ENCODE measurements at regions not wholly inside any gene's neighbourhood (a gene's known extent, or its start where the extent isn't known, plus 50 kb on each side); places are given as distances from the start of the nearest gene placed in this dataset.

GRCh38 chr10:3693022-3693697 is 91.8 kb downstream of the KLF6 start:
- no peak overlapping the region for H3K4me3 ChIP-seq (ENCODE audit: low read depth, low read length)
- DNase-seq (ENCODE audit: low read depth): no peak
- TF ChIP-seq, protein P1, sequence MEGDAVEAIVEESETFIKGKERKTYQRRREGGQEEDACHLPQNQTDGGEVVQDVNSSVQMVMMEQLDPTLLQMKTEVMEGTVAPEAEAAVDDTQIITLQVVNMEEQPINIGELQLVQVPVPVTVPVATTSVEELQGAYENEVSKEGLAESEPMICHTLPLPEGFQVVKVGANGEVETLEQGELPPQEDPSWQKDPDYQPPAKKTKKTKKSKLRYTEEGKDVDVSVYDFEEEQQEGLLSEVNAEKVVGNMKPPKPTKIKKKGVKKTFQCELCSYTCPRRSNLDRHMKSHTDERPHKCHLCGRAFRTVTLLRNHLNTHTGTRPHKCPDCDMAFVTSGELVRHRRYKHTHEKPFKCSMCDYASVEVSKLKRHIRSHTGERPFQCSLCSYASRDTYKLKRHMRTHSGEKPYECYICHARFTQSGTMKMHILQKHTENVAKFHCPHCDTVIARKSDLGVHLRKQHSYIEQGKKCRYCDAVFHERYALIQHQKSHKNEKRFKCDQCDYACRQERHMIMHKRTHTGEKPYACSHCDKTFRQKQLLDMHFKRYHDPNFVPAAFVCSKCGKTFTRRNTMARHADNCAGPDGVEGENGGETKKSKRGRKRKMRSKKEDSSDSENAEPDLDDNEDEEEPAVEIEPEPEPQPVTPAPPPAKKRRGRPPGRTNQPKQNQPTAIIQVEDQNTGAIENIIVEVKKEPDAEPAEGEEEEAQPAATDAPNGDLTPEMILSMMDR (IDR thresholded peaks at IDR 0.05; ENCODE audit: insufficient read depth, low read depth, low read length): no peak

DNA sequence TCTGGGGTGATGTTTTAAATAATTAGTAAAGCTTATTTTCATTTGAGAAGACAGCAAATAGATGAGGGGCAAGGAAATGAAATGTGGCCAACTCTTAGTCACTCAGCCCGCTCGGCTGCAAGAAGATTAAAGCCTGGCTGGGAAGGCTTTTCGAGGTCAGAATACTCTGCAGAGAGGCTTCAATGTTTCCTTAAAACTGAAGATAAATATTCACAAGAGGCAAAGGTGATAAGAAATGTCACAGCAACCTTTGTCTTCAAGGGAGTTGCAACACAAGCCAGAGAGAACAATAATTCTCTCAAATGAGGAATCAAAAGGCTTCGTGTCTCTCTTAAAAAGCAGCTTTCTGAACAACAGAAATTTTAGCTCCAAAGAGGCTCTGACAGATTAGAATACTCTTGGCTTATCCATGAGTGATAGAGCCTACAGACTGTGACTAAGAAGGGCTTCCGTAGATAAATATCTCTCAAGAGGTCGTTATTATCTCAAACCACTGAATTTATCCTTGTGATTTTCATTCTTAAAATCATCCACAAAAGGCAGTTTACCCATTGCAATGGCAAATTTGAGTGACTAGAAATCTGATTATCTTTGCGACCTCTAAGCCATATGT is 92.5 kb downstream of the KLF6 start:
- TF ChIP-seq, protein P1 (IDR thresholded peaks at IDR 0.05; ENCODE audit: insufficient read depth, low read depth, low read length): no peak
- H3K4me3 ChIP-seq (ENCODE audit: low read depth, low read length): no peak overlapping the region
- peak; percentile 33 for DNase-seq (ENCODE audit: low read depth)

DNA sequence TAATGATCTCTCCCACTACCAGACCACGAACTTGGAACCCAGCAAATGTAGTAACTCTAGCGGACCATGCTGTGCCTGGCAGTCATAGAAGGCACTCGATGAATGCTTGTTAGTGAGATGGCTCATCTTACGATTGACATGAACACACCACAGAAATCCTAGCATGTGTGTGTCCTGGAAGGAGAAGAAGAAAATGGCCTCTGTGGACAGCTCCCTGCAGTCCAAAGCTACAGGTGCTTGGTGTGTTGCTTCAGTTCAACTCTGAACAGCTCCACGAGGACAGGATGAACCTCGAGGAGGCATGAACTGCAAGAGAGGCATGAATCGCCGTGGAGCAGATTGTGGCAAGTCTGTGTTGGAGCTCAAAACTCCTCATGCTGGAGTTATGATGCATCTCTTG is 93.5 kb downstream of the KLF6 start:
- TF ChIP-seq, protein P1 (IDR thresholded peaks at IDR 0.05; ENCODE audit: insufficient read depth, low read depth, low read length): no peak
- no peak overlapping the region for H3K4me3 ChIP-seq (ENCODE audit: low read depth, low read length)
- DNase-seq (ENCODE audit: low read depth): no peak

DNA sequence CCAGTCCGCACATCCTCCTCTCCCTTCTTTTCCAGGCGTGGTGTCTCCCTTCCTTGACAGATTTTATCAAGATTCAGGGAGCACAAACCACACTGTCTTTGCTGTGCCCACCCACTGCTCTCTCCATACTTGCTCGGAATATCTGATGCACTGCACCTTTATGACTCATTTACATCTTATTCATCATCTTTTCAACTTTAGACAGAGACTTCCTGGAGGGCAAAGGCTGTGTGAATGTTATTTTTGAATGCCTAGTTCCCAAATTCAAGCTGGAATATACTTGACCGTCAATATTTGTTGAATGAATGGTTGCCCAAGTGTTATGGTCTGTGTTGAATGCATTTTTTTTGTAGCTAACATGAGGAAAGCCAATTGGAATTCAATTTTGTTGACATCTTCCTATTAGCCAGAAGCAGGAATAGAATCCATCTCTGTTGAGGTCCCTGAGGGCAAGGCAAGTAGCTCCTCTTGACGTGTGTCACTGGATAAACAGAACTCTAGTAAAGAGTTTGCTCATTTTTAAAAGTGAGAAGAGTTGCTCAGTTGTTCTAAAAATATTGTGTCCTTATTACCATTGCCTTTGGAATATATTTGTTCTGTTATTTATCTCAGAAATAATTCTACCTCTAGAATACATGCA is 95.0 kb downstream of the KLF6 start:
- TF ChIP-seq, protein P1 (IDR thresholded peaks at IDR 0.05; ENCODE audit: insufficient read depth, low read depth, low read length): no peak
- no peak for DNase-seq (ENCODE audit: low read depth)
- H3K4me3 ChIP-seq (ENCODE audit: low read depth, low read length): no peak overlapping the region

GRCh38 chr10:3687510-3688081 is 97.4 kb downstream of the KLF6 start:
- DNase-seq (ENCODE audit: low read depth): no peak
- TF ChIP-seq, protein P1 (IDR thresholded peaks at IDR 0.05; ENCODE audit: insufficient read depth, low read depth, low read length): no peak

DNA sequence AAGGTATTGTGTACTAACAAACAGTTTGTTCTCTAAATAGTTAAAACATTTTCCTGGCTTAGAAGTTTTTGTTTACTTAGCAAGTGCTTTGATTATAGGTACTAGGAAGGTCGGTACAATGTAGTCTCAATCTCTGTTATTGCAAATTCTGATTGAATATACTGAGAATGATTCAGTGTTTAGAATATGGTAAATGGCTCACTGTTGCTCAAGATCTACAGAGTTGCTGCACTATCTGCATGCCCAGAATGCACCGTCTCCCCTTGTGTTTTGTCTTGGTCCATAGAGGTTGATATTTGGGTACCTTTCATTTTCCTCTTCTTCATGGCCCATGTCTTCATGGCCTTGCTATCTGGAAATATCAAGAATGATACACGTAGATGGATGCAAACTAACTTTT is 99.6 kb downstream of the KLF6 start:
- TF ChIP-seq, protein P1 (IDR thresholded peaks at IDR 0.05; ENCODE audit: insufficient read depth, low read depth, low read length): no peak
- DNase-seq (ENCODE audit: low read depth): no peak
- no peak overlapping the region for H3K4me3 ChIP-seq (ENCODE audit: low read depth, low read length)

More at GRCh38 chr10:3687510-3688081, 97.4 kb downstream of the KLF6 start:
- H3K4me3 ChIP-seq (ENCODE audit: low read depth, low read length): no peak overlapping the region

Data from fibroblast of villous mesenchyme (primary cell).